ENCODE measurements at regions not wholly inside any gene's neighbourhood (a gene's known extent, or its start where the extent isn't known, plus 50 kb on each side); places are given as distances from the start of the nearest gene placed in this dataset.

- Mint-ChIP-seq H3K27ac (peak overlapping the region; percentile 99), H3K4me3 (peak overlapping the region; percentile 98), H3K36me3 (ENCODE audit: low read depth) (peaks cover 25% of the 10 kb centered on the region), H3K4me1 (peaks cover 28% of the 10 kb centered on the region), H3K27me3 (no peaks in the 10 kb centered on the region), H3K9me3 (ENCODE audit: low read depth) (no peaks in the 10 kb centered on the region)
- intact Hi-C loops (cut with DNase I, micrococcal nuclease), result loop anchor here (1.0 to 5.0 kb wide), 10 partner anchors 8 to 1695 kb away; a partner anchor contains a TSS
- POLR2A ChIA-PET, result interaction anchor here (0.6 to 6.6 kb wide), 15 partner anchors 8 to 1696 kb away, joined by 5 to 248 read pairs (median 62); a partner anchor contains a TSS
- DNase-seq, result no peak
- ATAC-seq, result no peak
- CTCF ChIA-PET, result interaction anchor here (0.6 to 3.6 kb wide), 12 partner anchors 8 to 357 kb away, joined by 3 to 30 read pairs (median 6); a partner anchor contains a TSS
These were observed 110.4 kb downstream of the HFE start for GRCh38 chr6:26197636-26197932.

- ChIA-PET CTCF (interaction anchor here (0.6 to 3.6 kb wide), 14 partner anchors 9 to 172 kb away, joined by 3 to 30 read pairs (median 6); a partner anchor contains a TSS), POLR2A (interaction anchor here (0.6 to 6.6 kb wide), 28 partner anchors 10 to 1695 kb away, joined by 3 to 248 read pairs (median 16); partner anchors contain the start of gene HMGN4)
- no peaks in the 10 kb centered on the region for H3K9me3 Mint-ChIP-seq (ENCODE audit: low read depth)
- intact Hi-C loops (cut with DNase I, micrococcal nuclease), result loop anchor here (1.0 to 5.0 kb wide), 14 partner anchors 9 to 1694 kb away; a partner anchor contains a TSS
- peak overlapping the region; percentile 98 for H3K4me3 Mint-ChIP-seq
- peak; percentile 75 for DNase-seq
- H3K27me3 Mint-ChIP-seq, result no peaks in the 10 kb centered on the region
- H3K4me1 Mint-ChIP-seq, result peaks cover 30% of the 10 kb centered on the region
- H3K36me3 Mint-ChIP-seq (ENCODE audit: low read depth), result peaks cover 25% of the 10 kb centered on the region
- H3K27ac Mint-ChIP-seq, result peak overlapping the region; percentile 99
- no peak for ATAC-seq
These were observed 110.9 kb downstream of the HFE start for GRCh38 chr6:26197933-26198721.

- ATAC-seq (peak; percentile 8), DNase-seq (no peak)
- Mint-ChIP-seq H3K36me3 (ENCODE audit: low read depth) (peaks cover 25% of the 10 kb centered on the region), H3K4me1 (peaks cover 31% of the 10 kb centered on the region), H3K27ac (peak overlapping the region; percentile 99), H3K27me3 (no peaks in the 10 kb centered on the region), H3K4me3 (peak overlapping the region; percentile 98), H3K9me3 (ENCODE audit: low read depth) (no peaks in the 10 kb centered on the region)
- intact Hi-C loops (cut with DNase I, micrococcal nuclease), result loop anchor here (1.0 to 5.0 kb wide), 14 partner anchors 18 to 1694 kb away; a partner anchor contains a TSS
- ChIA-PET CTCF (interaction anchor here (0.7 to 3.6 kb wide), 9 partner anchors 9 to 172 kb away, joined by 3 to 30 read pairs (median 6); a partner anchor contains a TSS), POLR2A (interaction anchor here (0.6 to 6.6 kb wide), 29 partner anchors 10 to 1695 kb away, joined by 3 to 248 read pairs (median 14); partner anchors contain the start of gene HMGN4)
These were observed 111.5 kb downstream of the HFE start for GRCh38 chr6:26198722-26199056.

- DNase-seq (peak; percentile 84), ATAC-seq (peak; percentile 60)
- Mint-ChIP-seq H3K4me1 (peaks cover 36% of the 10 kb centered on the region), H3K27me3 (no peaks in the 10 kb centered on the region), H3K36me3 (ENCODE audit: low read depth) (peaks cover 25% of the 10 kb centered on the region), H3K27ac (peak overlapping the region; percentile 99), H3K9me3 (ENCODE audit: low read depth) (no peaks in the 10 kb centered on the region), H3K4me3 (peak overlapping the region; percentile 98)
- POLR2A ChIA-PET, result interaction anchor here (0.6 to 6.6 kb wide), 33 partner anchors 9 to 1694 kb away, joined by 3 to 248 read pairs (median 11); partner anchors contain the start of gene HMGN4
- CTCF ChIA-PET, result interaction anchor here (0.7 to 3.6 kb wide), 13 partner anchors 10 to 173 kb away, joined by 3 to 30 read pairs (median 5); a partner anchor contains a TSS
- intact Hi-C loops (cut with DNase I, micrococcal nuclease), result loop anchor here (1.0 to 5.0 kb wide), 14 partner anchors 17 to 1693 kb away; a partner anchor contains a TSS
These were observed 112.0 kb downstream of the HFE start for GRCh38 chr6:26199057-26199772.

- POLR2A ChIA-PET, result interaction anchor here (0.6 to 6.6 kb wide), 29 partner anchors 8 to 1693 kb away, joined by 3 to 248 read pairs (median 14); partner anchors contain the start of gene HMGN4
These were observed 112.8 kb downstream of the HFE start for GRCh38 chr6:26199773-26200764.

GRCh38 chr6:26200918-26201721 is 113.9 kb downstream of the HFE start:
- intact Hi-C loops (cut with DNase I, micrococcal nuclease), result no loop called here
- Mint-ChIP-seq H3K4me3 (peak overlapping the region; percentile 33), H3K27ac (peak overlapping the region; percentile 27), H3K36me3 (ENCODE audit: low read depth) (peaks cover 20% of the 10 kb centered on the region), H3K9me3 (ENCODE audit: low read depth) (no peaks in the 10 kb centered on the region), H3K4me1 (peaks cover 27% of the 10 kb centered on the region), H3K27me3 (no peaks in the 10 kb centered on the region)
- POLR2A ChIA-PET, result no interaction called here
- DNase-seq (no peak), ATAC-seq (no peak)
- CTCF ChIA-PET, result no interaction called here

More at GRCh38 chr6:26199773-26200764, 112.8 kb downstream of the HFE start:
- Mint-ChIP-seq H3K9me3 (ENCODE audit: low read depth) (no peaks in the 10 kb centered on the region), H3K4me1 (peaks cover 31% of the 10 kb centered on the region), H3K4me3 (peak overlapping the region; percentile 98), H3K36me3 (ENCODE audit: low read depth) (peaks cover 28% of the 10 kb centered on the region), H3K27ac (peak overlapping the region; percentile 99), H3K27me3 (no peaks in the 10 kb centered on the region)
- ATAC-seq (peak; percentile 8), DNase-seq (no peak)
- CTCF ChIA-PET, result interaction anchor here (0.8 to 3.6 kb wide), 9 partner anchors 11 to 174 kb away, joined by 3 to 30 read pairs (median 5); a partner anchor contains a TSS
- intact Hi-C loops (cut with DNase I, micrococcal nuclease), result loop anchor here (1.0 to 5.0 kb wide), 14 partner anchors 16 to 1692 kb away; a partner anchor contains a TSS

GRCh38 chr6:26202201-26202611 is 115.0 kb downstream of the HFE start:
- H3K27me3 Mint-ChIP-seq, result no peaks in the 10 kb centered on the region
- peaks cover 26% of the 10 kb centered on the region for H3K4me1 Mint-ChIP-seq
- H3K4me3 Mint-ChIP-seq, result no peak overlapping the region
- ChIA-PET CTCF (no interaction called here), POLR2A (interaction anchor here (1.0 kb wide), 1 partner anchor 14 kb away, joined by 4 read pairs; a partner anchor contains a TSS)
- H3K9me3 Mint-ChIP-seq (ENCODE audit: low read depth), result no peaks in the 10 kb centered on the region
- ATAC-seq, result no peak
- DNase-seq, result no peak
- H3K36me3 Mint-ChIP-seq (ENCODE audit: low read depth), result peaks cover 10% of the 10 kb centered on the region
- intact Hi-C loops (cut with DNase I, micrococcal nuclease), result no loop called here
- H3K27ac Mint-ChIP-seq, result no peak overlapping the region

GRCh38 chr6:26202811-26203583 is 115.8 kb downstream of the HFE start:
- Mint-ChIP-seq H3K9me3 (ENCODE audit: low read depth) (no peaks in the 10 kb centered on the region), H3K27me3 (no peaks in the 10 kb centered on the region), H3K36me3 (ENCODE audit: low read depth) (peaks cover 9% of the 10 kb centered on the region), H3K4me1 (peaks cover 24% of the 10 kb centered on the region), H3K4me3 (peak overlapping the region; percentile 52), H3K27ac (peak overlapping the region; percentile 72)
- intact Hi-C loops (cut with DNase I, micrococcal nuclease), result no loop called here
- DNase-seq, result no peak
- no peak for ATAC-seq
- CTCF ChIA-PET, result no interaction called here
- POLR2A ChIA-PET, result interaction anchor here (1.0 kb wide), 1 partner anchor 14 kb away, joined by 4 read pairs; a partner anchor contains a TSS

Data from activated CD4-positive, alpha-beta T cell treated with anti-CD3 and anti-CD28 coated beads for 36 hours (primary cell).